NCI-H1436 (cell line): ENCODE measurements at regions not wholly inside any gene's neighbourhood (a gene's known extent, or its start where the extent isn't known, plus 50 kb on each side); places are given as distances from the start of the nearest gene placed in this dataset.

Experiments used
- DNase-seq: peaks from one replicate; lab custom pipeline; 2025; lab: John Stamatoyannopoulos, UW

DNA sequence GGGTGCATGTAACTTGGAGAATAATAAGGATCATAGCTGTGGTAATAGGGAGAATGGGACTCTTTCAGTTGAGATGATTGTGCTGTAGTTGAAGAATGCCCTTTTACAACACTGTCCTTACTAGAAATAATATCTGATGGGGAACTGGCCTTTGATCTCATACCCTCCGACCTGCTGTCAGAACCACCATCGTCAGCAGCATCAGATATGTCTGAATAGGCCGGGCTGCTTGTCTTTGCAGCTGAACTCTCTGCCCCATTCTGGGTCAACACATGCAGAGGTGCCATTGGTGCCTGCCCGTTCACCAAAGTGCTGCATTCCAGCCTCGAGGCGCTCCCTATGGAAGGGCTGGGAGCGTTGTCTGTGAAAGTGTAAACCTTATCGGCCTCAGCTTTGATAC lies 99.1 kb downstream of the ZNF608 start:
- no peak for DNase-seq

- no peak for DNase-seq
Observed at GRCh38 chr5:124645396-124645795, 101.0 kb downstream of the ZNF608 start.

GRCh38 chr5:124644582-124644981 lies 101.9 kb downstream of the ZNF608 start:
- DNase-seq = no peak

GRCh38 chr5:124644138-124644537 lies 102.3 kb downstream of the ZNF608 start:
- no peak for DNase-seq

- no peak for DNase-seq
Observed at GRCh38 chr5:124643336-124643735, 103.1 kb downstream of the ZNF608 start.

GRCh38 chr5:124642151-124642550 lies 104.3 kb downstream of the ZNF608 start:
- DNase-seq = no peak

DNA sequence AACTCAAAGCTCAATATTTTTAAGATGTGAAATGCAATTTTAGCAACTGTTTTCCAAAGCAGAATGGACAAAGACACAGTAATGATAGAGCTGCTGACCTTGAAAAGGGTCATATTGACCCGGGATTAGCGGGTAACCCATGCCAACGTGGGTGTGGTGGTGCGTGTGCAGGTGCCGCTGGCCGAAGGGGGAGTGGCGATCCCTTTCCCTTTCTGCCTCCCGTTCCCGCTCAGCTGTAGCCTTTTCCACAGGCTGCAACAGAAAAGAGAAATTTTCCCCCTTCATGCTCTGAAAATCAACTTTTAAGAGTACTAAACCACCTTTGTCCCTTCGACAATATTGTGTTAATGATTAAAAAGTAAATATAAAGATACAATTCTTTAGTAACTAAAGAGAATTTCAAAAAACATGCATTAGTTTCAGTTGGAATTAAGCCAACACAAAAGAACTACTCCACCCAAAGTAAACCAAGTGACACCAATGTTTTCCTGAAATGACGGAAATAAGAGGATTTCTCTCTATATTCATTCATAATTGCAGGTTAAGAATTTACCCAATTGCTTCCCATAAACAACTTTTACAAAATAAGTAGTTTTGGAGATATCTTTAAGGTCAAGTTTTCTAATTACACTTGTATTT lies 105.2 kb downstream of the ZNF608 start:
- DNase-seq = no peak

GRCh38 chr5:124639095-124639665 lies 107.3 kb downstream of the ZNF608 start:
- DNase-seq = no peak

DNA sequence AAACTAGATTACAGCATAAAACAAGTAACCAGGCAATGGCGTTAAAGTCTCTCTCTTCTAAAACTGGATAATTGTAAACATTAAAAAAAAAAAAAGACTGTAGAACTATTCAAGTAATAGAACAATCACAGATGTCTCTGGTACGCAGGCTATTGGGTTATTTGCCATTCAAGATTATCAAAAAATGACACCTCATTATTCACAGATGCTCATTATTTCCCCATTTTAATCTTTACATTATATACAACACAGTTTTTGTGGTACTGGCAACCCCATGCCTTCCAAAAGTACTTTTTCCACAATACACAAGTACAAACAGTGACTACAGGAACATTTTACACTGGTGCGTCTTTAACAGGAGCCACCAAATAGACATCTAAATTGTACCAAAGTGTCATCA lies 109.4 kb downstream of the ZNF608 start:
- DNase-seq = no peak

DNA sequence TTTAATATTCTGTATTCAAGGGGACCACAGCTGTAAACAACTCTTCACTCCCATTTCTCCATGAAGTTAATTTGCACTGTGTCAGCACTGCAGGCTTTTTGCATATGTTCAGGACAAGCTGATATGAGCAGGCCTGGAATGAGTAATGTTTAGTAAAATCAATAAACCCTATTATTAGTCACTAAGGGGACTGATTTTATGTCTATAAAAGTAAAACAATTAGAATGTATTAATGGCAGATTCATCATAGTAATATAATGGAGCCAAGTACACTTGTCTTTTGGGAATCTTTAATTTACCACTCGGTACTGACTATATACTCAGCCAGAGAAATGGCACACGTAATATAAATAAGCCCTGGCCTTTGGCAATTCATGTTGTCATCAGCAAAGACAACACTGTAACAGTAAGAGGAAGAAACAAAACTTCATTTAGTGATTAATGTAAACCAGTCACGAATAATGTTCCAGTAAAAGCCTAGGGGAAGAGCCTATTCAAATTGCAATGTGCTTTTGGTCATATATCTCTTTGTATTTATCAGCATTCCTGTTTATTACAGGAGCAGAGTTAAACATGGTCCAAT lies 111.6 kb downstream of the ZNF608 start:
- no peak for DNase-seq

GRCh38 chr5:124634228-124634739 lies 112.2 kb downstream of the ZNF608 start:
- no peak for DNase-seq

DNA sequence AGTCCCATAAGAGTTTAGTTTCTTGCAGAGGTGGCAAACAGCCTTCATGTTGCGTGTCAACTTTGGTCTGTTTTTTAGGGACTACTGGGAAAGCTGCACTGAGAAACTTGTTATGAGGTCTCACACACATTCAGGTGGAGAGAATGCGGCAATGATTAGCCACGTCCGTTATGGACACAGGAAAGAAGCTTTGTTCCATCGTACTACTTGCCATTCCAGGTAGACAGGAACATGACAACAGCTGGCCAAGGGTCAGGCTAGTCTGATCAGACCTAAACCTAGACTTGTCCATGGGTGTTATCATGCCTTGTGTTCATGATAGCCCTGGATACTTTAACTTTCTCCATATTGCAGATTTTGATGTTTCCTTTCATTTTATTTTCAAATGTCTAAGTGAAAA lies 113.2 kb downstream of the ZNF608 start:
- no peak for DNase-seq

GRCh38 chr5:124631874-124632550 lies 114.4 kb downstream of the ZNF608 start:
- DNase-seq = peak; percentile 29

DNA sequence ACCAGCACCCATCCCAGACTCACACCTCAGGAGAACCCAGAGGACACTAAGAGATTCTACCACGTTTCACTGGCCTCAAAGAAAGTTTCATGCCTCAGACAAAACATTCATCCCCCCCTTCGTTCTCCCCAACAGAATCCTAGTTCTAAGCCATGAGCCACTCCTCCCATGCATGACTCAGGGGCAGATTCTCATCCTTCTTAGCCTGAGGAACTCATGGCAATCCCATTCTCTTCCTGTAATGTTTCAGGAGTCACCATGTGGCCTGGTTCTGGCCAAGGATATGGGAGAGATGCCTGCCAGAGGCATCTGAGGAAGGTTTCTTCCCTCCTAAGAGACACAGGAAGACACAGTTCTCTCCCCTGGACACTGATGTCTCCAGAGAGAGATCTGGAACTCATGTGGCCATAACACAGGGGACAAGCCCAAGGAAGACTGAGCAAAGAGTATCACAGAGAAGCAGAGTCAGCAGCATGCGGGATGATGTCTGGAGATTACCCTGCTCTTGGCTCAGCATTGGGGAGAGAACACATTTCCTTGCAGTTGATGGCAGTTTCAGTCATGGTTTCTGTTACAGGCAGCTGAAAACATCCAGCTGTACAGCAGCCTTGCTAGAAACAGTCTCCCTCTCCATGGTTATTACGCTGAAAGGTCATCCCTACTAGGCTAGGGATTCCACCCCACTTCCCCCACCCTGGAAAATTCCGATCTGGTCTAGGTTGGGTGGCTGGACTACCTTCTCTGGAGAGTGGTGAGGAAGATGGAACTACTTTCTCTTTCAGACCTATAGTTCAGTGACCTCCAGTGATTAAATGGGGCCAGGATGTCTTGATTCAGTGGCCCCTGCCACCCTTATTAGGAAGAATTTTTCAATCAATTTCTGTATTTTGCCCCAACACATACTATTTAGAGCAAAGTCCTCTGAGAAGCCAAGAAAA lies 115.4 kb downstream of the ZNF608 start:
- DNase-seq = no peak

- DNase-seq = no peak
Observed at GRCh38 chr5:124628721-124629596, 117.5 kb downstream of the ZNF608 start.

- DNase-seq = no peak
Observed at GRCh38 chr5:124627815-124628595, 118.4 kb downstream of the ZNF608 start.

DNA sequence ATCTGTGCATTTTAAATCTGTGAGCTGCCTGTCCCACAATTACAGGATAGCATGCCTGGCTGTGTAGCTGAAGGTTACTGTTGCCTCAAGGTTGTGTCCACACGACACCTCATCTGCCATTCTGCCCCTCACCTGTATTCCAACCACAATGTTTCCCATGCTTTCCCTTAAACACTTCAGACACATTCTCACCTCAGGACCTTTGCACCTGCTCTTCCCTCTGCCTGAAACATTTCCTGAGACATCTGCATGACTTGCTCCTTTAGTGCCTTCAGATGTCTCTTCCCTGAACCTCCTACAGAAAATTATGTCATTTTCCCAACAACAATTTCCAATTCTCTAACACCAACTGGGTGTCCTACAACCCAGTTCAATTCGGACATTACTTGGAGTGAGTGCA lies 120.4 kb downstream of the ZNF608 start:
- DNase-seq = no peak

GRCh38 chr5:124623265-124623664 lies 123.2 kb downstream of the ZNF608 start:
- DNase-seq = no peak

- DNase-seq = no peak
Observed at GRCh38 chr5:124622851-124623250, 123.6 kb downstream of the ZNF608 start.

DNA sequence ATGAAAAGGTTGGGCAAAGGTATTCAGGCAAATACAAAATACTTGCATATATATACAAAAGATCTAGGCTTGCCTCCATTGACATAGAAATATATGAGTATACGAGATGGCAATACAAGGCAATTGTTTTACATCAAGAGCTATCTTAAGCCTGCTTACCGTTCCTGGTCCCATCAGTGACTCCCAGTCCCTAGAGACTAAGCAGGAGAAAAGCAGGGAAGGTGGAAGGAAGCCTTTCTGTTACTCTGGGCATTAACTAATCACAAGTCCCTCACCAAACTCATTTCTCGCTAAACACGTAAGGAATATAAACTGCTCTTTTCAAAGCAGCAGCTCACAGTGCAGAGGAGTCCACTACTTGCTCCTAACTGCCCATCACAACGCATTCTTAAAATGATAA lies 125.2 kb downstream of the ZNF608 start:
- DNase-seq = no peak
